Smooth muscle cell (in vitro differentiated cells): ENCODE measurements at regions not wholly inside any gene's neighbourhood (a gene's known extent, or its start where the extent isn't known, plus 50 kb on each side); places are given as distances from the start of the nearest gene placed in this dataset.

Source experiments
- DNase-seq: peaks from one replicate; lab custom pipeline; 2025; ENCODE audit not compliant: unreplicated experiment; lab: John Stamatoyannopoulos, UW
- H2AFZ ChIP-seq: fragments of 200-600 bp; sonication (generic); 2 replicates; pipeline ENCODE4 v1.6.0; 2016; ENCODE audit warnings: antibody characterized with exemption, low read depth, mild to moderate bottlenecking
- H3F3A ChIP-seq: fragments of 200-600 bp; sonication (generic); 2 replicates; pipeline ENCODE4 v1.6.0; 2017; ENCODE audit warnings: antibody characterized with exemption, low read depth
- H3K27ac ChIP-seq: fragments of 200-600 bp; sonication (generic); 2 replicates; pipeline ENCODE4 v1.5.1; 2016; ENCODE audit warnings: low read depth, mild to moderate bottlenecking
- H3K27me3 ChIP-seq: fragments of 200-600 bp; sonication (generic); 2 replicates; pipeline ENCODE4 v1.6.1; 2016; ENCODE audit warnings: low read depth, mild to moderate bottlenecking
- H3K36me3 ChIP-seq: fragments of 200-600 bp; sonication (generic); 2 replicates; pipeline ENCODE4 v1.5.1; 2016; ENCODE audit warnings: low read depth
- H3K4me1 ChIP-seq: fragments of 200-600 bp; sonication (generic); 2 replicates; pipeline ENCODE4 v1.5.1; 2016; ENCODE audit warnings: low read depth
- H3K4me2 ChIP-seq: fragments of 200-600 bp; sonication (generic); 2 replicates; pipeline ENCODE4 v1.6.0; 2016; ENCODE audit warnings: mild to moderate bottlenecking
- H3K4me3 ChIP-seq: fragments of 200-600 bp; sonication (generic); 2 replicates; pipeline ENCODE4 v1.5.1; 2016; ENCODE audit warnings: mild to moderate bottlenecking
- H3K79me2 ChIP-seq: fragments of 200-600 bp; sonication (generic); 2 replicates; pipeline ENCODE4 v1.6.0; 2016; ENCODE audit warnings: low read depth, mild to moderate bottlenecking
- H3K9ac ChIP-seq: fragments of 200-600 bp; sonication (generic); 2 replicates; pipeline ENCODE4 v1.6.0; 2016; ENCODE audit warnings: low read depth
- H3K9me3 ChIP-seq: fragments of 200-600 bp; sonication (generic); replicated peaks from 2 replicates; pipeline ENCODE4 v1.5.1; 2016; ENCODE audit warnings: low read depth
- H4K20me1 ChIP-seq: fragments of 200-600 bp; sonication (generic); 2 replicates; pipeline ENCODE4 v1.6.0; 2016; ENCODE audit warnings: low read depth
- CTCF ChIP-seq: fragments of 200-600 bp; sonication (generic); IDR thresholded peaks from 2 replicates; pipeline ENCODE4 v1.5.1; 2017; ENCODE audit warnings: borderline replicate concordance, mild to moderate bottlenecking, antibody characterized with exemption; ENCODE audit not compliant: insufficient read depth, poor library complexity, severe bottlenecking
- WGBS: methylation state at CpG from one replicate; pipeline ENCODE4 v1.1.7; 2016; ENCODE audit warnings: low lambda C conversion rate; 5-methylcytosine and 5-hydroxymethylcytosine counted together

GRCh38 chr1:216793973-216794372 lies 70.7 kb upstream of the ESRRG start:
- DNase-seq, result no peak
- no peaks in the 10 kb centered on the region for H3K79me2 ChIP-seq
- no peak overlapping the region for H3K4me3 ChIP-seq
- H3K4me2 ChIP-seq, result no peak overlapping the region
- H2AFZ ChIP-seq, result no peak overlapping the region
- H3K9me3 ChIP-seq, result no peaks in the 10 kb centered on the region
- no peaks in the 10 kb centered on the region for H3K36me3 ChIP-seq
- 94% methylated on average over 4 of the region's 4 CpGs for WGBS
- no peaks in the 10 kb centered on the region for H3K27me3 ChIP-seq
- H3K9ac ChIP-seq, result no peak overlapping the region
- H3F3A ChIP-seq, result no peaks in the 10 kb centered on the region
- H3K27ac ChIP-seq, result no peak overlapping the region
- TF ChIP-seq CTCF, result no peak
- no peaks in the 10 kb centered on the region for H4K20me1 ChIP-seq
- H3K4me1 ChIP-seq, result no peaks in the 10 kb centered on the region

GRCh38 chr1:216793303-216793702 lies 70.1 kb upstream of the ESRRG start:
- Histone ChIP-seq H3K4me2 (no peak overlapping the region), H3K27me3 (no peaks in the 10 kb centered on the region), H3K79me2 (no peaks in the 10 kb centered on the region), H3K4me1 (no peaks in the 10 kb centered on the region), H3K9ac (no peak overlapping the region), H2AFZ (no peak overlapping the region), H3K9me3 (no peaks in the 10 kb centered on the region), H3K4me3 (no peak overlapping the region), H3K27ac (no peak overlapping the region), H3K36me3 (no peaks in the 10 kb centered on the region), H3F3A (no peaks in the 10 kb centered on the region), H4K20me1 (no peaks in the 10 kb centered on the region)
- no peak for TF ChIP-seq CTCF
- DNase-seq, result no peak

GRCh38 chr1:216788671-216789070 lies 65.4 kb upstream of the ESRRG start:
- H3K4me3 ChIP-seq, result no peak overlapping the region
- WGBS, result 91% methylated on average over 1 of the region's 1 CpG
- DNase-seq, result no peak
- H3K4me1 ChIP-seq, result no peaks in the 10 kb centered on the region
- no peaks in the 10 kb centered on the region for H3K79me2 ChIP-seq
- H3K4me2 ChIP-seq, result no peak overlapping the region
- no peaks in the 10 kb centered on the region for H3K27me3 ChIP-seq
- H3F3A ChIP-seq, result no peaks in the 10 kb centered on the region
- no peaks in the 10 kb centered on the region for H3K9me3 ChIP-seq
- H4K20me1 ChIP-seq, result no peaks in the 10 kb centered on the region
- H2AFZ ChIP-seq, result no peak overlapping the region
- no peak overlapping the region for H3K9ac ChIP-seq
- no peaks in the 10 kb centered on the region for H3K36me3 ChIP-seq
- H3K27ac ChIP-seq, result no peak overlapping the region
- TF ChIP-seq CTCF, result no peak

GRCh38 chr1:216785737-216786136 lies 62.5 kb upstream of the ESRRG start:
- no peaks in the 10 kb centered on the region for H3K9me3 ChIP-seq
- no peak overlapping the region for H3K4me2 ChIP-seq
- H3K27ac ChIP-seq, result no peak overlapping the region
- no peak overlapping the region for H2AFZ ChIP-seq
- WGBS, result 86% methylated on average over 4 of the region's 4 CpGs
- H3K4me3 ChIP-seq, result no peak overlapping the region
- H3K9ac ChIP-seq, result no peak overlapping the region
- H3K79me2 ChIP-seq, result no peaks in the 10 kb centered on the region
- H3K36me3 ChIP-seq, result no peaks in the 10 kb centered on the region
- DNase-seq, result no peak
- H3K27me3 ChIP-seq, result no peaks in the 10 kb centered on the region
- no peaks in the 10 kb centered on the region for H3F3A ChIP-seq
- TF ChIP-seq CTCF, result no peak
- H4K20me1 ChIP-seq, result no peaks in the 10 kb centered on the region
- no peaks in the 10 kb centered on the region for H3K4me1 ChIP-seq
